ENCODE measurements at regions not wholly inside any gene's neighbourhood (a gene's known extent, or its start where the extent isn't known, plus 50 kb on each side); places are given as distances from the start of the nearest gene placed in this dataset.

GRCh38 chr5:105752801-105753200, 1917.9 kb downstream of the EFNA5 start:
- TF ChIP-seq GATA2 (IDR thresholded peaks at IDR 0.05; ENCODE audit: low read depth, low read length) (no peak), GATA3 (IDR thresholded peaks at IDR 0.05; ENCODE audit: low read depth, low read length) (no peak)

- no peak for TF ChIP-seq GATA3 (IDR thresholded peaks at IDR 0.05; ENCODE audit: low read depth, low read length)
Observed at GRCh38 chr5:105751908-105752307, 1918.8 kb downstream of the EFNA5 start.

- TF ChIP-seq GATA2 (IDR thresholded peaks at IDR 0.05; ENCODE audit: low read depth, low read length) (no peak), GATA3 (IDR thresholded peaks at IDR 0.05; ENCODE audit: low read depth, low read length) (no peak)
Observed at GRCh38 chr5:105745111-105745510, 1925.6 kb downstream of the EFNA5 start.

GRCh38 chr5:105740242-105740641, 1930.5 kb downstream of the EFNA5 start:
- TF ChIP-seq GATA3 (IDR thresholded peaks at IDR 0.05; ENCODE audit: low read depth, low read length), result no peak
- TF ChIP-seq GATA2 (IDR thresholded peaks at IDR 0.05; ENCODE audit: low read depth, low read length), result no peak

- no peak for TF ChIP-seq GATA3 (IDR thresholded peaks at IDR 0.05; ENCODE audit: low read depth, low read length)
- no peak for TF ChIP-seq GATA2 (IDR thresholded peaks at IDR 0.05; ENCODE audit: low read depth, low read length)
Observed at GRCh38 chr5:105739732-105740131, 1931.0 kb downstream of the EFNA5 start.

GRCh38 chr5:105735704-105736103, 1935.0 kb downstream of the EFNA5 start:
- TF ChIP-seq GATA2 (IDR thresholded peaks at IDR 0.05; ENCODE audit: low read depth, low read length) (no peak), GATA3 (IDR thresholded peaks at IDR 0.05; ENCODE audit: low read depth, low read length) (no peak)

GRCh38 chr5:105730982-105731381, 1939.8 kb downstream of the EFNA5 start:
- TF ChIP-seq GATA2 (IDR thresholded peaks at IDR 0.05; ENCODE audit: low read depth, low read length) (no peak), GATA3 (IDR thresholded peaks at IDR 0.05; ENCODE audit: low read depth, low read length) (no peak)

- no peak for TF ChIP-seq GATA2 (IDR thresholded peaks at IDR 0.05; ENCODE audit: low read depth, low read length)
- no peak for TF ChIP-seq GATA3 (IDR thresholded peaks at IDR 0.05; ENCODE audit: low read depth, low read length)
Observed at GRCh38 chr5:105726093-105726492, 1944.6 kb downstream of the EFNA5 start.

- TF ChIP-seq GATA3 (IDR thresholded peaks at IDR 0.05; ENCODE audit: low read depth, low read length) (no peak), GATA2 (IDR thresholded peaks at IDR 0.05; ENCODE audit: low read depth, low read length) (no peak)
Observed at GRCh38 chr5:105708442-105708841, 1962.3 kb downstream of the EFNA5 start.

GRCh38 chr5:105702323-105702722, 1968.4 kb downstream of the EFNA5 start:
- TF ChIP-seq GATA2 (IDR thresholded peaks at IDR 0.05; ENCODE audit: low read depth, low read length), result no peak

- no peak for TF ChIP-seq GATA2 (IDR thresholded peaks at IDR 0.05; ENCODE audit: low read depth, low read length)
- no peak for TF ChIP-seq GATA3 (IDR thresholded peaks at IDR 0.05; ENCODE audit: low read depth, low read length)
Observed at GRCh38 chr5:105696440-105696839, 1974.3 kb downstream of the EFNA5 start.

GRCh38 chr5:105695941-105696340, 1974.8 kb downstream of the EFNA5 start:
- TF ChIP-seq GATA3 (IDR thresholded peaks at IDR 0.05; ENCODE audit: low read depth, low read length) (no peak), GATA2 (IDR thresholded peaks at IDR 0.05; ENCODE audit: low read depth, low read length) (no peak)

- TF ChIP-seq GATA3 (IDR thresholded peaks at IDR 0.05; ENCODE audit: low read depth, low read length) (no peak), GATA2 (IDR thresholded peaks at IDR 0.05; ENCODE audit: low read depth, low read length) (no peak)
Observed at GRCh38 chr5:105689596-105689995, 1981.1 kb downstream of the EFNA5 start.

- TF ChIP-seq GATA3 (IDR thresholded peaks at IDR 0.05; ENCODE audit: low read depth, low read length), result no peak
- no peak for TF ChIP-seq GATA2 (IDR thresholded peaks at IDR 0.05; ENCODE audit: low read depth, low read length)
Observed at GRCh38 chr5:105688227-105688792, 1982.4 kb downstream of the EFNA5 start.

GRCh38 chr5:105687493-105687892, 1983.2 kb downstream of the EFNA5 start:
- TF ChIP-seq GATA2 (IDR thresholded peaks at IDR 0.05; ENCODE audit: low read depth, low read length) (no peak), GATA3 (IDR thresholded peaks at IDR 0.05; ENCODE audit: low read depth, low read length) (no peak)

- TF ChIP-seq GATA2 (IDR thresholded peaks at IDR 0.05; ENCODE audit: low read depth, low read length), result no peak
Observed at GRCh38 chr5:105685884-105686283, 1984.9 kb downstream of the EFNA5 start.
